HG02970 (cell line): ENCODE measurements at regions not wholly inside any gene's neighbourhood (a gene's known extent, or its start where the extent isn't known, plus 50 kb on each side); places are given as distances from the start of the nearest gene placed in this dataset.
"Not testable (repeated sequence)": the region's sequence is repeated elsewhere in the genome, so short reads cannot be mapped to it uniquely, and the experiment has no call there.

ENCODE experiments used
- ATAC-seq: cut with Tn5 transposase; IDR thresholded peaks from one replicate; pipeline ENCODE4 v1.9.1; 2021; ENCODE audit warnings: mild to moderate bottlenecking, moderate library complexity, moderate number of reproducible peaks; ENCODE audit not compliant: unreplicated experiment, low FRiP score

DNA sequence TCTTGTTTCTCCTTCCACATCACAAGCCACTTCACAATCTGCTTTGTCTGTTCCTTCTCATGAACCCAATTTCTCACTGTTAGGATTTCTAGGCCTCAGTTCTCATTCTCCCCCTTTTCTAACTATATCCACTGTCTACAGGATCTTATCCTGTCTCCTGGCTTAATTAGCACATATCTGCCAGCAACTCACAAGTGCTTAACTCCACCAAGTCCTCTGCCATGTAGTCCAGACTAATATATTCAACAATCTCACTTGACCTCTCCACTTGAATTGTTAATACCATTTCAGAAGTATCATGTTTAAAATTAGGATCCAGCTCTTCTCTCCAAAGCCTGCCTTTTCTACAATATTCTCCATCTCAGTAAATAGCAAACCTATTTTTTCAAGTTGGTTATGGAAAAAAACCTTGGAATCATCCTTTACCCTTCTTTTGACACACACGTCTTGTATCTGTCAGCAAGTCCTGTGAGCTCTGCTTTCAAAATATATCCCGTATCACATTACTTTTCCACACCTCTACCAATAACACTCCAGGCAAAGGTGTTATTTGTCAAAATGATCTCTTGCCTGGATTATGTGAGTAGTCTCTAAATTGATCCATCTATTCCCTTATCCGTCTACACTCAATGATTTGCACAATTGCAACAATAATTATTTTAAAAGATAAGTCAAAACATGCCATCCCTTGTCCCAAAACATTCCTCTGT is 127.2 kb upstream of the SLIT2 start:
- ATAC-seq = no peak

- ATAC-seq = no peak
These were observed 129.3 kb upstream of the SLIT2 start for GRCh38 chr4:20122198-20122988.

DNA sequence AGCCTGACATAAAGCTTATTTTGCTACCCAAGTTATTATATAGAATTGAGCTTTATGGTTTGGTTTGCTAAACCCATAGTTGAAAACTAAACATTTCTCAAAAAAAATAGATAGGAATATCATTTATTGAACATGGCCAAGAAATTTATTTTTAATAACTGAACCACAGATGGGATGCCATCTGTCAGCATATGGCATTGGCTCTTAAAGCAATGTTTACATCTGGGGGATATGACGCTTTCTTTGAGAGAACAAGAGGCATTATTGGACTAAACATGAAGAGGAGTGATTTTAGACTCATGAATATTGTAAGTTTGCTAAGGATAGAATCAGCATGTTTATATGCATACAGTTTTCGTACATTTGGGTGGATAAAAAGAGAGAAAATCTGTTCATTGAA is 132.6 kb upstream of the SLIT2 start:
- ATAC-seq = no peak

- ATAC-seq = no peak
These were observed 142.3 kb upstream of the SLIT2 start for GRCh38 chr4:20109391-20109790.

- no peak for ATAC-seq
These were observed 144.8 kb upstream of the SLIT2 start for GRCh38 chr4:20106921-20107320.

- no peak for ATAC-seq
These were observed 149.9 kb upstream of the SLIT2 start for GRCh38 chr4:20101831-20102230.

DNA sequence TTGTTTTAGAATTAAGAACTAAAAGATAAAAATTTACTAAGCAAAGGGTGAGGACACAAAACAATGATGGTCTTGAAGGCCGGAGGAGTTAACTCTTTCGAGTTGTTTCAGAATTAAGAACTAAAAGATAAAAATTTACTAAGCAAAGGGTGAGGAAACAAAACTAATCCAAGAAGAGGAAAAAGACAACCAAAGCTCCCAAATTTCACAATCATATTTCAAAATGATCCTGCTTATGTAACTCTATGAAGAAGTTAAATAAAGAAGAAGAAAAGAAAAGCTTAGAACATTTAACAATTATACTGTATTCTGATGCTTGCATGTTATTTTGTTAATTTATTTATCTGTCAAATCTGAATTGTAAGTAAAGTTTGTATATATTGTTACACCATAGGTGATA is 154.8 kb upstream of the SLIT2 start:
- no peak for ATAC-seq

DNA sequence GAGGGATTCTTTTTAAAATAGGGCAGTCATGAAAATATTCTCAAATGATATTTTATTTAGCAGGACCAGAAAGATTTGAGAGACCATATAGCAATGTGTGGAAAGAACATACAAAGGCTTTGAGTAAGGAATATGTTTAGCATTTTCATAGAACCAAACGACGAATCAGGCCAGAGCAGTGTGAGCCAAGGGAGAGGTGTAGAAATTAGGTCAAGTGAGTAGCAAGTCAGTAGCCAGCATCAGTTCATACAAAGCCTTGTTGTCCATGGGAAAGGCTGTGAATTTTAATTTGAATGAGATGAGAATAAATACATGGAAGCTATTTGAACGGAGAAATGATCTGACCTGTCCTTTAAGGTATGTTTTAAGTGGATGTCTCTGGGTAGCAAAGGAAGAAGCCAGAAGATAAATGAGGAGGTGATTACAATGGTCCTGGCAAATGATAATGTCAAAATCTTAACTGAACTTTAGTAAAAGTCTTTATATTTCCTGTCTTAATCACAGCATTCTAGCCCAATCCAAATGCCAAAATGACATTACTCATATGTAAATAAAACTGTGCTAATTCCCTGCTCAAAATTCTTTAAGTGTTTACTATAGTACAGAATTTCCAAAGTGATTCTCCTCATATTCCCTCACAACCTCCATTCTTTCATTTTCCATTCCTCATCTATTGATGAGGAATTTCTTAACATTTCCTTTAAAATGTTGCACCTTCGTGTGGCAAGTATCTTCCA is 155.7 kb upstream of the SLIT2 start:
- no peak for ATAC-seq

DNA sequence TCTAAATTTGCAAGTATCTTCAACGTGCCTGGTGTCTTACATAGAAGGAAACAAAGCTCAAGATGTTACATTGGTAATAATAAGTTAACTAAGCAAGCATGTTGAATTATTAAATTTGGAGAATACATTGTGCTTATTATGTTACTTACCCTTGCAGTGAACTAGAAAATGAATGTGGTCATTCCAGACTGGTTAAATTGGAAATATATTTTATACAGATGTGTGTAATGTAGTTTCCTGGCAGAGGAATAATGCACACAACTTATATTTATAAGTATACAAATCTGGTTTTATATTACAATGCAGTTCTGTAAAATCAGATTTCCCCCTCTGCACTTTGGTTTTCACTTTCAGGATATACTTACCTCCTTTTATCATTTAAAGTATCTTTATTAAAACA is 159.9 kb upstream of the SLIT2 start:
- ATAC-seq = no peak

GRCh38 chr4:20087522-20087911 is 164.2 kb upstream of the SLIT2 start:
- no peak for ATAC-seq

- no peak for ATAC-seq
These were observed 164.7 kb upstream of the SLIT2 start for GRCh38 chr4:20086799-20087521.

GRCh38 chr4:20086067-20086798 is 165.5 kb upstream of the SLIT2 start:
- no peak for ATAC-seq

- no peak for ATAC-seq
These were observed 166.1 kb upstream of the SLIT2 start for GRCh38 chr4:20085653-20086052.

DNA sequence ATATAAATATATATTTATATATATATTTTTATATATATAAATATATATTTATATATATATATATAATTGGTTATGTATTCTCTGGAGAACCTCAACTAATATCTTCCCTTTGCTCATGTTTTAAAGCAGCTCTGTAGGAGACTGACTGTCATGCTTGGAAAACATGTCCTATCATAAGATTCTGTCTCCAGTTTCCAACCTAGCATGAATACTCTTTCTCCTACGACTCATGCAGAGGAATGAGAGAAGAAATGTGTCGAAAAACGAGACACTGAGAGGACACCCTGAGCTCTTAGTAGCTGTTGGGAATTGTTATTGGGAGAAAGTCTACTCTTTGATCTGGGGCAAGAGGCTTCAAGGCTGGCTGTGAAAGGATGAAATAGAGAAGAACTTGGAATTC is 166.5 kb upstream of the SLIT2 start:
- no peak for ATAC-seq

DNA sequence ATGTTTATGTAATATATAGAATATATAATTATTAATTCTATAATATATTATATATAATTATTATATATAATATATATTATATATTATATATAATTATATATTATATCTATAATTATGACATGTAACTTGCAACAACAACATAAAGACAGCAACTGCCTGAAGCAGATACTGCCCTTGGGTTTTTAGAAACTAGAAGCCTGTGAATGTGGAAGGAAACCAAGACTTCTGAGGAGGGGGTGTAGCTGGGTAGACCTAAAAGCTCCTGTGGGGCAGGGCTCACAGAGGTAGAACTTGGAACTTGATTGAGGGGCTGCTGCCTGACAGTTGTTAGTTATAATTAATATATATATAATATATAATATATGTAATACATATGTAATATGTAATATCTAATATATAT is 167.2 kb upstream of the SLIT2 start:
- ATAC-seq = no peak

- no peak for ATAC-seq
These were observed 173.1 kb upstream of the SLIT2 start for GRCh38 chr4:20078644-20079043.

GRCh38 chr4:20075248-20075871 is 176.3 kb upstream of the SLIT2 start:
- no peak for ATAC-seq

DNA sequence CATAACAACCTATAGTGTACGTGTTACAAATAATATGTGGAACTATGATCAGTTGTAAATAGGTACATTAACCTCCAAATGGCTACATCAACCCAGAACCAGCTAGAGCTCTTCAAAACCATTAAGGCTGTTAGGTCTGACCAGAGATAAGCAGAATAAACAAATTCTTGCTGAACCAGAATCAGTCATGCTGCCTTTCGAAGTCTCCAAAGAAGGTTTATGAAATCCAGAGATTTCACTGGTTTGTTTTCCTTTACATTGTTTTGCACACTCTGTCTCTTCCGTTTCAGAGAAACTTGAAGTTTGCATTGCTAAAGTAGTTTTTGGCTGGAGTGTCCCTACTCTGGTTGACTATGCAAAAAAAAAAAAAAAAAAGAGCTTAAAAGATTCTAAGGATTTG is 177.3 kb upstream of the SLIT2 start:
- ATAC-seq = no peak

DNA sequence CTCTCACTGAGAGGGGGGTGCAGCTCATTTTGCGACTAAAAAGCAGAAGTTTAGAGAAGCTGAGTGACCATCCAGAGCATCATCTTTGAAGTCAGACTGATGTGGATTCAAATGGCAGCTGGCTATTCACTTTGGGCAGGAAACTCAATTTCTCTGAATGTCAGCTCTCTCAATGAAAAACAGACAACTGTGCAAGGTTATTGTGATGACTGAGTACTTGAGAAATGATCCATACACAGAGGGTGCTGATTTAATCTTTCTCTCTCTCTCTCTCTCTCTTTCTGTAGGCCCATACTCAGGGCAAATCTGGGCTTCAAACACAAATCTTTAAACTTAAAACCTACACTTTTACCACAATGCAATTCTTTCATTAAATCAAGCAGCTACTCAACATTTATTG is 185.8 kb upstream of the SLIT2 start:
- no peak for ATAC-seq

- ATAC-seq = not testable (repeated sequence)
These were observed 188.8 kb upstream of the SLIT2 start for GRCh38 chr4:20062857-20063256.
